ENCODE measurements at regions not wholly inside any gene's neighbourhood (a gene's known extent, or its start where the extent isn't known, plus 50 kb on each side); places are given as distances from the start of the nearest gene placed in this dataset.

DNA sequence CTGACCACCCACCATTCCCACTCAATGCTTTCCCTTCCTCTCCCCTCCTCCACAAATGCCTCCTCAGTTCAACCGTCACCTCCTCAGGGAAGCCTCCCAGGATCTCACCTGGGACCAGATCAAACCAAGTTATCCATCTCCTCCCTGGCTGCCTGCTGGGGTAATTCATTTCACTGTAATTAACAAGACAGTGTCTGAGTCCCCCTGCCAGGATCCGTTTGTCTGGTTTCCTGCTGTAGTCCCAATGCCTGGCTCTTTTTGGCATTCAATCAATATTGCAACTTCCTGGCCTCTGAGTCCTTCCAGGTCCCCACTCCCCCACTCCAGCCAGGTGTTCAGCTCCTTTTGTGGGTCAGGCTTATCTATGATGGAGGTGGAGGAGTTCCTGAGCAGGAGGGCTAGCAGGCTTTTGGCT is 687.7 kb downstream of the PTPRU start:
- Histone ChIP-seq H3K9ac (ENCODE audit: low read length) (no peak overlapping the region), H3K4me2 (ENCODE audit: low read length) (no peak overlapping the region), H4K20me1 (ENCODE audit: insufficient read depth) (no peaks in the 10 kb centered on the region), H3K36me3 (ENCODE audit: control insufficient read depth in 1 of 2, insufficient read depth in 2 of 2, low read length in 2 of 2) (no peaks in the 10 kb centered on the region), H3K4me3 (replicated peaks in 1 of 2; ENCODE audit: low read depth in 1 of 2, low read length in 2 of 2) (no peak overlapping the region), H3K79me2 (ENCODE audit: insufficient read depth, low read length) (no peaks in the 10 kb centered on the region), H3K4me1 (ENCODE audit: control insufficient read depth in 1 of 2, insufficient read depth in 2 of 2, low read length in 2 of 2) (no peaks in the 10 kb centered on the region), H3K9me2 (ENCODE audit: insufficient read depth) (no peaks in the 10 kb centered on the region), H3K27ac (ENCODE audit: low read depth, low read length) (no peak overlapping the region), H2AFZ (ENCODE audit: low read depth, low read length, poor library complexity, severe bottlenecking) (no peak overlapping the region), H3K27me3 (ENCODE audit: insufficient read depth, low read length) (0 out of 2 replicates have a peak, but pooled peaks cover 4% of the 10 kb centered on the region), H3K9me3 (ENCODE audit: control insufficient read depth in 1 of 2, insufficient read depth in 1 of 2, low read depth in 1 of 2, low read length in 2 of 2) (no peaks in the 10 kb centered on the region)
- RAD21 ChIA-PET (ENCODE audit: low non-redundant PET in 1 of 2, low total read pairs in 2 of 2, uncharacterized antibody in 2 of 2, unreplicated experiment in 2 of 2) = no interaction called here
- POLR2A ChIA-PET = no interaction called here
- CTCF ChIA-PET = no interaction called here
- ATAC-seq (no peak), DNase-seq (ENCODE audit: low read depth, low spot score) (no peak)
- TF ChIP-seq, protein P1, sequence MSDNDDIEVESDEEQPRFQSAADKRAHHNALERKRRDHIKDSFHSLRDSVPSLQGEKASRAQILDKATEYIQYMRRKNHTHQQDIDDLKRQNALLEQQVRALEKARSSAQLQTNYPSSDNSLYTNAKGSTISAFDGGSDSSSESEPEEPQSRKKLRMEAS (IDR thresholded peaks at IDR 0.05) = no peak
- TF ChIP-seq EZH2 (IDR thresholded peaks at IDR 0.05) (no peak), POLR2AphosphoS5 (IDR thresholded peaks at IDR 0.05; ENCODE audit: low read depth, low read length) (no peak), EGR1 (IDR thresholded peaks at IDR 0.05; ENCODE audit: low read depth) (no peak), ZFX (IDR thresholded peaks at IDR 0.05) (no peak), TCF7L2 (IDR thresholded peaks at IDR 0.05; ENCODE audit: borderline replicate concordance, extremely low read depth, insufficient read depth, insufficient read length) (no peak), JUND (IDR thresholded peaks at IDR 0.05) (no peak), FOSL1 (IDR thresholded peaks at IDR 0.05; ENCODE audit: low read depth) (no peak), ELF1 (IDR thresholded peaks at IDR 0.05; ENCODE audit: borderline replicate concordance, low read depth) (no peak), CBX3 (IDR thresholded peaks at IDR 0.05; ENCODE audit: low read depth) (no peak), CEBPB (IDR thresholded peaks at IDR 0.05; ENCODE audit: low read depth) (no peak), YY1 (IDR thresholded peaks at IDR 0.05; ENCODE audit: extremely low read depth, insufficient replicate concordance, low read depth, low read length) (no peak), SRF (IDR thresholded peaks at IDR 0.05; ENCODE audit: low read depth) (no peak)
- TF ChIP-seq, protein P2, sequence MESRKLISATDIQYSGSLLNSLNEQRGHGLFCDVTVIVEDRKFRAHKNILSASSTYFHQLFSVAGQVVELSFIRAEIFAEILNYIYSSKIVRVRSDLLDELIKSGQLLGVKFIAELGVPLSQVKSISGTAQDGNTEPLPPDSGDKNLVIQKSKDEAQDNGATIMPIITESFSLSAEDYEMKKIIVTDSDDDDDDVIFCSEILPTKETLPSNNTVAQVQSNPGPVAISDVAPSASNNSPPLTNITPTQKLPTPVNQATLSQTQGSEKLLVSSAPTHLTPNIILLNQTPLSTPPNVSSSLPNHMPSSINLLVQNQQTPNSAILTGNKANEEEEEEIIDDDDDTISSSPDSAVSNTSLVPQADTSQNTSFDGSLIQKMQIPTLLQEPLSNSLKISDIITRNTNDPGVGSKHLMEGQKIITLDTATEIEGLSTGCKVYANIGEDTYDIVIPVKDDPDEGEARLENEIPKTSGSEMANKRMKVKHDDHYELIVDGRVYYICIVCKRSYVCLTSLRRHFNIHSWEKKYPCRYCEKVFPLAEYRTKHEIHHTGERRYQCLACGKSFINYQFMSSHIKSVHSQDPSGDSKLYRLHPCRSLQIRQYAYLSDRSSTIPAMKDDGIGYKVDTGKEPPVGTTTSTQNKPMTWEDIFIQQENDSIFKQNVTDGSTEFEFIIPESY (IDR thresholded peaks at IDR 0.05; ENCODE audit: extremely low read depth, insufficient replicate concordance, low read length) = no peak
- TF ChIP-seq, protein P3, sequence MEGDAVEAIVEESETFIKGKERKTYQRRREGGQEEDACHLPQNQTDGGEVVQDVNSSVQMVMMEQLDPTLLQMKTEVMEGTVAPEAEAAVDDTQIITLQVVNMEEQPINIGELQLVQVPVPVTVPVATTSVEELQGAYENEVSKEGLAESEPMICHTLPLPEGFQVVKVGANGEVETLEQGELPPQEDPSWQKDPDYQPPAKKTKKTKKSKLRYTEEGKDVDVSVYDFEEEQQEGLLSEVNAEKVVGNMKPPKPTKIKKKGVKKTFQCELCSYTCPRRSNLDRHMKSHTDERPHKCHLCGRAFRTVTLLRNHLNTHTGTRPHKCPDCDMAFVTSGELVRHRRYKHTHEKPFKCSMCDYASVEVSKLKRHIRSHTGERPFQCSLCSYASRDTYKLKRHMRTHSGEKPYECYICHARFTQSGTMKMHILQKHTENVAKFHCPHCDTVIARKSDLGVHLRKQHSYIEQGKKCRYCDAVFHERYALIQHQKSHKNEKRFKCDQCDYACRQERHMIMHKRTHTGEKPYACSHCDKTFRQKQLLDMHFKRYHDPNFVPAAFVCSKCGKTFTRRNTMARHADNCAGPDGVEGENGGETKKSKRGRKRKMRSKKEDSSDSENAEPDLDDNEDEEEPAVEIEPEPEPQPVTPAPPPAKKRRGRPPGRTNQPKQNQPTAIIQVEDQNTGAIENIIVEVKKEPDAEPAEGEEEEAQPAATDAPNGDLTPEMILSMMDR (IDR thresholded peaks at IDR 0.05 in 2 of 3, conservative IDR thresholded peaks at IDR 0.05 in 1 of 3; ENCODE audit: borderline replicate concordance in 1 of 3, insufficient read depth in 1 of 3, low read depth in 2 of 3, low read length in 2 of 3) = no peak
- TF ChIP-seq, protein P4, sequence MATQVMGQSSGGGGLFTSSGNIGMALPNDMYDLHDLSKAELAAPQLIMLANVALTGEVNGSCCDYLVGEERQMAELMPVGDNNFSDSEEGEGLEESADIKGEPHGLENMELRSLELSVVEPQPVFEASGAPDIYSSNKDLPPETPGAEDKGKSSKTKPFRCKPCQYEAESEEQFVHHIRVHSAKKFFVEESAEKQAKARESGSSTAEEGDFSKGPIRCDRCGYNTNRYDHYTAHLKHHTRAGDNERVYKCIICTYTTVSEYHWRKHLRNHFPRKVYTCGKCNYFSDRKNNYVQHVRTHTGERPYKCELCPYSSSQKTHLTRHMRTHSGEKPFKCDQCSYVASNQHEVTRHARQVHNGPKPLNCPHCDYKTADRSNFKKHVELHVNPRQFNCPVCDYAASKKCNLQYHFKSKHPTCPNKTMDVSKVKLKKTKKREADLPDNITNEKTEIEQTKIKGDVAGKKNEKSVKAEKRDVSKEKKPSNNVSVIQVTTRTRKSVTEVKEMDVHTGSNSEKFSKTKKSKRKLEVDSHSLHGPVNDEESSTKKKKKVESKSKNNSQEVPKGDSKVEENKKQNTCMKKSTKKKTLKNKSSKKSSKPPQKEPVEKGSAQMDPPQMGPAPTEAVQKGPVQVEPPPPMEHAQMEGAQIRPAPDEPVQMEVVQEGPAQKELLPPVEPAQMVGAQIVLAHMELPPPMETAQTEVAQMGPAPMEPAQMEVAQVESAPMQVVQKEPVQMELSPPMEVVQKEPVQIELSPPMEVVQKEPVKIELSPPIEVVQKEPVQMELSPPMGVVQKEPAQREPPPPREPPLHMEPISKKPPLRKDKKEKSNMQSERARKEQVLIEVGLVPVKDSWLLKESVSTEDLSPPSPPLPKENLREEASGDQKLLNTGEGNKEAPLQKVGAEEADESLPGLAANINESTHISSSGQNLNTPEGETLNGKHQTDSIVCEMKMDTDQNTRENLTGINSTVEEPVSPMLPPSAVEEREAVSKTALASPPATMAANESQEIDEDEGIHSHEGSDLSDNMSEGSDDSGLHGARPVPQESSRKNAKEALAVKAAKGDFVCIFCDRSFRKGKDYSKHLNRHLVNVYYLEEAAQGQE (IDR thresholded peaks at IDR 0.05; ENCODE audit: low read depth) = no peak
- intact Hi-C loops (cut with micrococcal nuclease) = no loop called here
- no TSS peak for BruUV-seq (replicated peaks)

Measured in HCT116 (cell line).